Stimulated activated CD4-positive, alpha-beta T cell treated with anti-CD3 and anti-CD28 coated beads, Interleukin-4, amount 100 ng/mL, for 48 hours (primary cell): ENCODE measurements at regions not wholly inside any gene's neighbourhood (a gene's known extent, or its start where the extent isn't known, plus 50 kb on each side); places are given as distances from the start of the nearest gene placed in this dataset.
"Not testable (repeated sequence)": the region's sequence is repeated elsewhere in the genome, so short reads cannot be mapped to it uniquely, and the experiment has no call there.

Experiments
- DNase-seq, 2 donors: peaks; one replicate each; pipeline ENCODE4 v3.0.0-alpha.2; 2020; ENCODE audit warnings: low read depth in 2 of 2

DNA sequence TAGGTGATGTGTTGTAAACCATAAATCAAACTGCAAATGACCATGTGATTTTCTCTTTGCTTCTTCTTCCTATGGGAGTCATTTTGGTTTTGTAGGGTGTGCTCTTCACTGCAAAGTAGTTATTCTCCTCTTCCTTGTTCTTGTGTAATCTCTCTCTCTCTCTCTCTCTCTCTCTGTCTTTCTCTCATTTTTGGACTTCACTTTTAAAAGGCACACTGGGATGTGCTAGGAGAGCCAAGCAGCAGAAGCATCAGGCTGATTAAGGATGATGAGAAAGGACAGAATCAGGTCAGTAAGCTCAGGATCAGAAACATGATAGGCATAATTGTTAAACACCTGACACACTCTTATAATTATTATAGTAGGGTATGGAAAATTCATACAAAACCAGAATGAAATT is 505.3 kb upstream of the ZNF608 start:
- no peak for DNase-seq

- not testable (repeated sequence) for DNase-seq
Measured at GRCh38 chr5:125253634-125254033, 507.2 kb upstream of the ZNF608 start.

GRCh38 chr5:125254267-125254666 is 507.8 kb upstream of the ZNF608 start:
- no peak for DNase-seq

DNA sequence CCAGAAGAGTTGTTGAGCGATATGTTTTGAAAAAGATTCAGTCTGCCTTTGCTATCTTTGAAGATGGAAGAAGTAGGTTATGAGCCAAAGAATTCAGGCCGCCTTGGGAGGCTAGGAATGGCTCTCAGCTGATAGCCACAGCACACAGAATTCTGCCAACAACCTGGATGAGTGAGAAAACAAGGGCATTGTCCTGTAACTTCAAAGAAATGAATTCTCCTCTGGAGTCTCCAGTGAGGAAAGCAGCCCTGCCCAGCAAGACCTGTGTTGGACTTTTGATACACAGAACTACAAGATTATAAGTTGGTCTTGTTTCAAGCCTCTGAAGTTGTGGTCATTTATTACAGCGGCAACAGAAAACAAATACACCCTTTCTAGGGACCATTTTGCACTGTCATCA is 509.9 kb upstream of the ZNF608 start:
- DNase-seq: no peak

DNA sequence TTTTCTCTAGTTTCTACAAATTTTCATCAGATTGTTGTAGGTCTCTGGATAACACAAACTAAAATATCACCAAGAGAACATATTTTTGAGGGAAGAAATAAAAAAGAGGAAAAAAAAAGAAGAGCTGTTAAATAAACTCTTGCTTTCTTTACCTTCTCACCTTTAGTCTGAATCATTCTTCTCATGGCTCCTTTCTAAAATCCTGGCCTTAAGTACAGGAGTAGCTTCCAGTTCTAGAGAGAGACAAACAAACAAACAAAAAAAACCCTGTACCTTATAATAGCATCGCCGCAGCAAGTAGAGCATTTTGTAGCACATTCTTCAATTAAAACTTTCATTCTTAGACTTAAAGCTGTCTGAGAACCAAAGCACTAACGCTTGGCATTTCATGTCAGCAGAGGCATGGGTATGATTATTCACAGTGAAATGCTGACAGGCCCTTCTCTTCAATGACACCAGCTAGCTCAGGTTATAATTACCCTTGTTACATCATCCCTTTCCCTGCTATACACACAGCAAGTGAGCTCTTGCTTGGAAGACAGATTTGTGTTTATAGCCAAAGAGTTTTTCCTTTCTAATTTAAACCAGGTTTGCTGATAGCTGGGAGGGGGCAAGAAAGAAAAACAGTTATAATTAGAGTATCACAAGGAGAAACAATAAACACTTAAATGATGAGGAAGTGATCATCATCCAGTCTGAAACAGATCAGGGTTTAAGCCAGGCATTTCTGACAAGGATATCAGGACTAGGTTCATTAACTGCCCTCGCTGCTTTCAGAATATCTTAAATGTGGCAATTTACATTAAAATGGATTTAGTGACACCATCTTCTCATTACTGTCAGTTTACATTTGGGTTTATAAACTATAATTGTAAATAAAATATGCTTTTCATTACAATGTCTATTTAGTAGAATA is 510.9 kb upstream of the ZNF608 start:
- DNase-seq: no peak

DNA sequence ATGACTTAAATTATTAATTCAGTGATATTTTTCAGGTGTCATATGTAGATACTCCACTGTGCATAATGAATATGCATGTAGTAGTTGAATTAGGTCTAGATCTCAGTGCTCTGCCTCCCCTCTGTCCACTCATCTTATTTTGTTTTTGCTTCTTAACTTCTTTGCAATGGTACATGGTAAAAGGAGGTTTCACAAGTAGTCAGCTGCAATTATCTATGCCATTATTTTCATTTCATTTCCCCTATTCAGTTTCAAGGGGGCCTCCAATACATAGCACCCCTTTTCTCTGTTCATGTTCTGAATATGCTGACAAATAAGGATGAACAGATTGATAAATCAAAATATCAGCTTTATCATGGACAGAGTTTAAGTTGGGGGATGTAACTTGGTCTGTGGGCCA is 511.6 kb upstream of the ZNF608 start:
- no peak for DNase-seq

- DNase-seq: no peak
Measured at GRCh38 chr5:125258615-125259014, 512.2 kb upstream of the ZNF608 start.

- no peak for DNase-seq
Measured at GRCh38 chr5:125261505-125262250, 515.2 kb upstream of the ZNF608 start.

DNA sequence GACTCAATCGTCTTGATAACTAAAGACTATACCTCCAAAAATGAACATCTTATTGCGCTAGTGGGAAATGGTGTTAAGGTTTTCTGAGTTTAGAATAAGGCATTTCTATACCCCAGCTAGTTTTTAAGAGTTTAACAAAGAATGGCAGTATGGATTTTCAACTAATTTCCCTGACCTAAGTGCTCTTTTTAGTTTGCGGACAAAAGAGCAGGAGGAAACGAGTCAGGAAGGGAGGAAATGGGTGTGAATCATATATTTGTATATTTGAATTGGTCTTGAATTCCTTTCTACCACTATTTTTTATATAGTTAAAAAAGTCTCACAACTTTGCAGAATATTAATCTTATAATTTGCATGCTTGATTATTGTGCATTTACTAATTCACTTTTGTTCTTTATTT is 516.3 kb upstream of the ZNF608 start:
- DNase-seq: no peak

GRCh38 chr5:125263356-125263755 is 516.9 kb upstream of the ZNF608 start:
- DNase-seq: no peak

GRCh38 chr5:125266106-125266505 is 519.7 kb upstream of the ZNF608 start:
- no peak for DNase-seq

- no peak for DNase-seq
Measured at GRCh38 chr5:125267636-125268248, 521.3 kb upstream of the ZNF608 start.

- no peak for DNase-seq
Measured at GRCh38 chr5:125269926-125270325, 523.5 kb upstream of the ZNF608 start.

DNA sequence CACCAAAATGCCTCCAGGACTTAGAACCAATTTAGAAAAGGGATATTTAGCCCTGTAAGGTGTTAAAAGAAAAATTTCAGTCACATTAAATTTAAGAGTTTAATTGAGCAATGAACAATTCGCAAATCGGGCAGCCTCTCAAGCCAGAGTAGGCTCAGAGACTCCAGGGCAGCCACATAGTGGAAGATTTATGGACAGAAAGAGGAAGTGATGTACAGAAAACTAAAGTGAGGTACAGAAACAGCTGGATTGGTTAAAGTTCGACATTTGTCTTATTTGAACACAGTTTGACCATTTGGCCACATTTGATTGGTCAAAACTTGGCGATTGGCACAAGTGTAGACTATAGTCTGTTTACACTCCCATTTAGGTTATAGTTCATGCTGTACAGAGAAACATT is 525.9 kb upstream of the ZNF608 start:
- DNase-seq: no peak

DNA sequence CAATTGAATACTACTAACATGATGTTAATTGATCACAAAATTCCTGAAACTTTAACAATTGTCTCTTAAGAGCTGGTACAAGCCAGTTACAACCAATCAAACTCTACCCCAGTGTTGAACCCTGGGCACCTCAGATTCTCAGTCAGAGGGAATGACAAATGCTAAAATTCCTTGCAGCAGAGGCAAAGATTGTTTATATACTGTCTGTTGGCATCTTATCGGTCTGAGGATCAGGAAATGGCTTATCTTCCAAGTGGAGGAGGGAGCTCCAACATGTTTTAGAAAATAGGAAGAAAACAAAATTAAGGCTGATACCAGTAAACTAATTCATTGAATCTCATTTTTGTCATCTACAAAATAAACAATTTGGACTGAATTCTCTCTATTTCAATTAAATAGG is 527.8 kb upstream of the ZNF608 start:
- no peak for DNase-seq

DNA sequence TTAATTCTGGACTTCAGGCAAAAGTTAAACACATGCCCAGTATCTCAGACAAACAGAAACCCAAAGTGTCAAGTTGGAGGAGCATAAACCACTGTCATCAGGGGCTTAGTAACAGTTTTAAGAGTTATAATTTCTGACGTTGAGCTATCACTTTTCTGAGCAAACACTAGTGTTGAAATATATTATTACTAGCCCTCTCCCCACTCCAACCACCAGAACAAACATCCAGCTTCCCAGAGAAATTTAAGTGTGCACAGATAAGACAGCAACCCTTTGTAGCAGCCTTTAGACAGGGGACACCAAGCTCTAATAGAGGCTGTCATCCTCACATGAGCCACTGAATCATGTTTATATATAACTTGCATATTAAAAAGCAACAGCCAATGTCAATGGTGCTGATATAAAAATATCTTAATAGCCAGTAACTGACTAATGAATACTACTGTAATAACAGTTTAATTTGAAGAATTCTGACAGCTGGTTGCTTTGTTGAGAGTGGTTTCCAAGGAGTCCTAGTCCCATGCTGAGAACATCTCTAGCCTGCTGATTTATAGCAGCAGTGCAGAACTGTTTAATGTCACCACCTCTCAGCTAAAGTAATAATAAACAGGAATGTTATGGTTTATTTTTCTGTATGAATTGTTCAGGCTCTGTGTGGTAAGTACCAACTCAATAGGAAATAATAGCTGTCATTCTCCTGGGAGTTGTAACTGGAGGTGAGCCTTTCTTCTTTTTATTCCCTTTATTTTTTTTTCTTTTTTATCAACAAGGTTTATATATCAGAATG is 528.7 kb upstream of the ZNF608 start:
- no peak for DNase-seq

GRCh38 chr5:125275725-125276090 is 529.3 kb upstream of the ZNF608 start:
- DNase-seq: no peak

DNA sequence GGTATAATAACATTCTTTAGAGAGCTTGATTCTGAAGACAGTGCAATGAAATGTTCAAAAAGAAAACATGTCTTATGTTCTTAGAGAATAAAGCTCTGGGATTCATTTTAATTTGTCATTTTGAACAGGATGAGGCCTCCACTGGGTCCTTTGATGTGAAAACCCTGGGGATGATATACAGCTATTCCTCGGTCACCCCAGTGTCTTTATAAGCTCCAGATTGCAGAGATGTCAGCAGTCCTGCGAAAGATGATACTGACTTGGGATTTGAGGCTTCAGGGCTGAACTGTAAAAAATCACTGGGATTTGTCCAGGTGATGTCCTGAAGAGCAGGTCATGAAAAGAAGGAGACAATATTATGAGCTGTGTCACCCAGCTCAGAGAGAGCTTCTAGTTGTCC is 529.7 kb upstream of the ZNF608 start:
- no peak for DNase-seq

- DNase-seq: no peak
Measured at GRCh38 chr5:125277494-125278154, 531.2 kb upstream of the ZNF608 start.

DNA sequence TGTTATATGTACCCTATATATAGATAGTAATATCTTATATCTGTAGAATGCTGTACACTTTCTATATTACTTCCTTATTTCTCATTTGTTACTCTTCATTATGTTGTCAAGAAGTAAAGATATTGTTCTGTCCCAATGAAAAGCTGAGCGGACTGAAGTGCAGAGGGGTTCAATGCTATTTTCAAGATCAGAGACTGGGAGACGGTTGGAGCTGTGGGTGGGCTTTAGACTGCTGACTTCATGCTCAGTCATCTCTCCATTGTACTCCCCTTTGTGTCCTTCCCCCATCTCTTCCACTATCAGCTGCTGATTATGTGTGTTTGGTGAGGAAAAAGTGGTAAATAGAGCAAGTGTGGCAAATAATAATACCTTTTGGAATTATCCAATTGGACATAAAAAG is 532.3 kb upstream of the ZNF608 start:
- no peak for DNase-seq

DNA sequence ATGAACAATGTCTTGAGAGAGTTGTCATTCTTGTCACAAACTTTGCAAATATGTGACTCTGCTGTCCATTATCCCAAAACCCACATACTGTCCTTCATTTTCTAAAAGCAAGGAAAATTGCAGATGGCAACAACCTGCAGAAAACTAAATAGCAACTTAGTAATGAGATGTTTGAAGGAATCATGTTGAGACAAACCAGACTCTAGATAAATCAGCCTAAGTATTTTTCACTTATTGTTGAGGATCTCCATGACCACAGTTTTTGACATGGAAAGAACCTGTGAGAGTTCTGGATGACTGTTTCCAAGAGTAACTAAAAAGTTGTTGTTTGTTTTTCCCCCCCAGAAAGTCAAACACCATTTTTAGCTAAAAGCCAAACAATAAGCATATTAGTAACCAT is 535.2 kb upstream of the ZNF608 start:
- no peak for DNase-seq
